AG04449 (cell line): ENCODE measurements at regions not wholly inside any gene's neighbourhood (a gene's known extent, or its start where the extent isn't known, plus 50 kb on each side); places are given as distances from the start of the nearest gene placed in this dataset.

ENCODE experiments used
- CTCF ChIA-PET: fragments of 350-600 bp; formaldehyde crosslinking; extraction: SDS; loops from one replicate; lab custom pipeline; 2021; ENCODE audit warnings: antibody characterized with exemption; lab: Yijun Ruan, JAX
- POLR2A ChIA-PET: fragments of 400-600, 350-600 bp; formaldehyde crosslinking; extraction: SDS; loops from one replicate; lab custom pipeline; 2020; ENCODE audit warnings: antibody characterized with exemption, inconsistent platforms; lab: Yijun Ruan, JAX
- DNase-seq: peaks from one replicate; pipeline ENCODE4 v3.0.0-alpha.2; 2010; ENCODE audit warnings: low read depth, low spot score
- H3K4me3 ChIP-seq: 2 replicates; pipeline ENCODE4 v1.5.1; 2011; ENCODE audit warnings: low read depth, mild to moderate bottlenecking, control low read depth, low read length
- TF ChIP-seq, protein P1 (sequence below): IDR thresholded peaks from one replicate; pipeline ENCODE4 v1.5.1; 2011; ENCODE audit warnings: mild to moderate bottlenecking, moderate library complexity, low read length, control low read depth, inconsistent platforms; ENCODE audit not compliant: insufficient read depth; ENCODE audit errors: missing control alignments

DNA sequence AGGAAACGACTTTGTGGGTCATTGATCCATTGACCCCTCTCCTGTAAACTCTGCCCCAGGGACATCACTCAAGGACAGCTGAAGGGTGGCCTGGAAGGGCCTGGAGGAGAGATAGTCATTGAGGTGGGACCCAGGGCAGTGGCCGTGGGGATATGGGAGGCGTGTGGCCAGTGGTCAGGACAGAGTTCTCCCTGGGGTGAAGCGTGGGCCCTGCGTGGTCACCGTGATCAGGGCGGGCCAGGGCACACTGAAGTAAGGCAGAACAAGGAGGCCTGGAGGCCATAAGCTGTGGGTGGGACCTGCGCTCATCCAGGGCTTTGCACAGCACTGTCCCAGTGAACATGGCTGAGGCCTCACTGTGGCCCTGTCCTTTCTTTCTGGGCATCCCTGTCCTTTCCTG, 177.9 kb downstream of the ZNF248 start:
- ChIA-PET CTCF (no interaction called here), POLR2A (no interaction called here)
- no peak overlapping the region for H3K4me3 ChIP-seq
- TF ChIP-seq, protein P1, sequence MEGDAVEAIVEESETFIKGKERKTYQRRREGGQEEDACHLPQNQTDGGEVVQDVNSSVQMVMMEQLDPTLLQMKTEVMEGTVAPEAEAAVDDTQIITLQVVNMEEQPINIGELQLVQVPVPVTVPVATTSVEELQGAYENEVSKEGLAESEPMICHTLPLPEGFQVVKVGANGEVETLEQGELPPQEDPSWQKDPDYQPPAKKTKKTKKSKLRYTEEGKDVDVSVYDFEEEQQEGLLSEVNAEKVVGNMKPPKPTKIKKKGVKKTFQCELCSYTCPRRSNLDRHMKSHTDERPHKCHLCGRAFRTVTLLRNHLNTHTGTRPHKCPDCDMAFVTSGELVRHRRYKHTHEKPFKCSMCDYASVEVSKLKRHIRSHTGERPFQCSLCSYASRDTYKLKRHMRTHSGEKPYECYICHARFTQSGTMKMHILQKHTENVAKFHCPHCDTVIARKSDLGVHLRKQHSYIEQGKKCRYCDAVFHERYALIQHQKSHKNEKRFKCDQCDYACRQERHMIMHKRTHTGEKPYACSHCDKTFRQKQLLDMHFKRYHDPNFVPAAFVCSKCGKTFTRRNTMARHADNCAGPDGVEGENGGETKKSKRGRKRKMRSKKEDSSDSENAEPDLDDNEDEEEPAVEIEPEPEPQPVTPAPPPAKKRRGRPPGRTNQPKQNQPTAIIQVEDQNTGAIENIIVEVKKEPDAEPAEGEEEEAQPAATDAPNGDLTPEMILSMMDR, result no peak
- no peak for DNase-seq

DNA sequence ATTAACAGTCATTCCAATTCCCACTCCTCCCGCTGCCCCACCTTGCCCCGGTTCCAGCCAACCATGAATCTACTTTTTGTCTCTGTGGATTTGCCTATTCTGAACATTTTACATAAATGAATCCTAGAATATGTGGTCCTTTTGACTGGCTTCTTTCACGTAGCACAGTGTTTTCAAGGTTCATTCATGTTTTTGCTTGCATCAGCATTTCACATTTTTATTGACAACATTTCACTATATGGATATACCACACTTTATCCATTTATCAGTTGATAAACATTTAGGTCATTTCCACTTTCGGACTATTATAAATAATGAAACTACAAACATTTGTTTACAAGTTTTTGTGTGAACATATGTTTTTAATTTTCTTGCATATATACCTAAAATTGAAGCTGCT, 182.0 kb downstream of the ZNF248 start:
- H3K4me3 ChIP-seq, result no peak overlapping the region
- ChIA-PET CTCF (no interaction called here), POLR2A (no interaction called here)
- TF ChIP-seq, protein P1, result no peak
- DNase-seq, result no peak

DNA sequence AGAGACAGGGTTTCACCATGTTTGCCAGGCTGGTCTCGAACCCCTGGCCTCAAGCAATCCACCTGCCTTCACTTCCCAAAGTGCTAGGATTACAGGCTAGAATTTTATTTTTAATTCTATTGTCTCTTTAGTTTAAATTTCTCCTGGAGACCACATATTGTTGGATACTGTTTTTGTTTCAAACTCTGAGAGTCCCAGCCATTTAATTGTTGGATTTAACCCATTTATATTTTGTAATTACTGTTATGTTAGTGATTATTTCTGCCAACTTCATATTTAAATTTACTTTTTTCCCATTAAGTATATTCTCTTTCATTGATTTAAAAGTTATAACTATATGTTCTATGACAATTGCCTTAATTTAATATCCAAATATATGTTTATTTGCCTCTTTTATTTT, 185.6 kb downstream of the ZNF248 start:
- POLR2A ChIA-PET, result no interaction called here
- CTCF ChIA-PET, result no interaction called here
- no peak overlapping the region for H3K4me3 ChIP-seq
- TF ChIP-seq, protein P1, result no peak
- no peak for DNase-seq

DNA sequence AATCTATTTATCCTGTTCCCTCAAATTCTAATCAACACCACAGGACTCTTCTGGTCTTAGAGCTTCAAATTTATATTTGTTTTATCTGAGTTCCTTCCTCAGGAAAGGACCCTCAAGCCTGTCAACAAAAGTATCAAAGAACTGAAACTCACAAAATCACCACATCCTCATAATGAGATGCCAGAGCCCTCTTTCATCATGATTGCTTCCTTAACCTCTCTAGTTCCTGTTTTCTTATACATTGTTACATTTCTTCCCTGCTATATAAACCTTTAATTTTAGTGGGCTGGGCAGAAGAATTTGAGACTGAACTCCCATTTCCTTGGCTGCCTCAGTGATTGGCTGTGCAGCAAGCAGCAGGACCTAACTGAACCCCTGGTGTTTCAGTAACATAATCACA, 189.7 kb downstream of the ZNF248 start:
- H3K4me3 ChIP-seq, result no peak overlapping the region
- TF ChIP-seq, protein P1, result no peak
- CTCF ChIA-PET, result no interaction called here
- POLR2A ChIA-PET, result no interaction called here
- no peak for DNase-seq

DNA sequence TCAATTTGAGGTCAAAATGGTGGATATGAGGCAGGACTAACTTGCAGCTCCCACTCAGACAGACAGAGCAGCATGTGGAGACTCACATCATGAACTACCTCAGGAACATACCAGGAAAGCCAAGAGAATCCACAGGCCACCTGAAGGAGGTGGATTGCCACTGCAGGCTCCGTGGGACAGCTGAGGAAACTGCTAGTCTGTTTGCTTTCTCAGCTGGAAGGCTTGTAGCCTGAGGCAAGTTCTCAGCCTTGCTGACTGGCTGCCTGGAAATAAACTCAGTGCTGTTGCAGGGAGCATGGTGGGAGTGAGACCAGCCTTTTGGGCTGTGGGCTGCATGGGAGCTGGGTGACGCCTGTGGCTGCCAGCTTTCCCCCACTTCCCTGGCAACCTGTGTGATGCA, 202.9 kb downstream of the ZNF248 start:
- no peak overlapping the region for H3K4me3 ChIP-seq
- TF ChIP-seq, protein P1, result no peak
- CTCF ChIA-PET, result no interaction called here
- no peak for DNase-seq
- POLR2A ChIA-PET, result no interaction called here

DNA sequence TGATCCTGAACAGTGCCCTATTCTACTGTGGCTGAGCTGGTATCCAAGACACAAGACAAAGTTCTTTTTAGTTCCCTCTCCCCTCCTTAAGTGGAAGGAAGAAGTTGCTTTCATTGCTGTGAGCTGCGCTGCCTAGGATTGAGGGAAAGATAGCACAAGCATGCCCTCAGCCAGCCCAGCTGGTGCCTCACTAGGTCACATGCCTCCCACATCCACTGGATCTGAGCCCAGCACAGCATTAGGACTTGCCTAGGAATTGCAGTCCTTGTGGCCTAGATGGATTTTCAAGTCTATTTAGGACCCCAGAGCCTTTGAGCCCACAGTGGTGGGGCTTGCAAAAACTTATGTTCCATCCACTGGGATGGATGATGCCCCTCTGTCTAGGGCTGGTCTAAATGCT, 214.2 kb downstream of the ZNF248 start:
- ChIA-PET CTCF (no interaction called here), POLR2A (no interaction called here)
- H3K4me3 ChIP-seq, result no peak overlapping the region
- TF ChIP-seq, protein P1, result no peak
- DNase-seq, result no peak
